ENCODE measurements at regions not wholly inside any gene's neighbourhood (a gene's known extent, or its start where the extent isn't known, plus 50 kb on each side); places are given as distances from the start of the nearest gene placed in this dataset.

DNA sequence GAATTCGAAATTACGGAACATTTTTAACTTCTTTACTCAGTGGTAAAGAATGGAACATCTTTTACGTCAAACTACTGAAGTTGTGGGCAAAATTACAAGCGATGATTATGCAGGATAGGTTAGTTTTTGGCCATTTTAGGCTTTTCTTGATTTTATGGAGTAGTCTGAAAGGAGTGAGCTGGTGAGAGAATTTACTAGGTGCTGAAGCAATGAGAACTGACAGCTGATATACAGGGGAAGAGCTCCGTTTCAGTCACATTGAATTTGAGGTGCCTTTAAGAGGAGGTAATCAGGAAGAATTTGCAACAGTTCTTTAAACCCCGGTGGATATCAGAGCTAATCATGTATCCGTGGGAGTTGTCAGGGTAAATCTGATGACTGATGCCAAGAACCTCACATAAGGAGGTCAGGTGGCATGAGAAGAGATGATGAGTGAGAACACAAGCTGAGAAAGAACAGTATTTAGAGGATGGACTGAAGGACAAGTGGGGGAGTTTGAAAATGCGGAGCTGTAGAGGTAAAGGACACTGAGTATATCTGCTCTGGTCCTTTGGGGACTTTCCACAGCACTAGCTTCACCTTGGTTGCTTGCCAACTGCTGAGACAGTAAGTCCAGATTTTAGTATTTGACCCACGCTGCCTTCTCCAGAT lies 104.3 kb downstream of the AHR start:
- no peak overlapping the region for H3K4me2 ChIP-seq (ENCODE audit: low read length)
- ChIA-PET POLR2A (interaction anchor here (0.7 kb wide), 1 partner anchor 1435 kb away, joined by 5 read pairs; no protein-coding TSS in a partner anchor), CTCF (ENCODE audit: unreplicated experiment) (no interaction called here)
- H3K79me2 ChIP-seq (ENCODE audit: insufficient read depth, low read depth, low read length) = no peaks in the 10 kb centered on the region
- no peaks in the 10 kb centered on the region for H3K4me1 ChIP-seq (ENCODE audit: insufficient read depth, low read length, poor library complexity, severe bottlenecking)
- no peak for DNase-seq (ENCODE audit: low spot score)
- H4K20me1 ChIP-seq (ENCODE audit: insufficient read depth, low read length) = no peaks in the 10 kb centered on the region
- H3K36me3 ChIP-seq (ENCODE audit: insufficient read depth, low read length) = no peaks in the 10 kb centered on the region
- no peak overlapping the region for H3K27ac ChIP-seq (ENCODE audit: low read depth, low read length, poor library complexity, severe bottlenecking)
- H3K9me2 ChIP-seq (ENCODE audit: insufficient read depth, low read length) = no peaks in the 10 kb centered on the region
- H3K9me3 ChIP-seq (ENCODE audit: low read length) = no peaks in the 10 kb centered on the region
- intact Hi-C loops (cut with micrococcal nuclease; ENCODE audit: unreplicated experiment) = no loop called here
- no peak overlapping the region for H2AFZ ChIP-seq (ENCODE audit: low read length)
- TF ChIP-seq, protein P1, sequence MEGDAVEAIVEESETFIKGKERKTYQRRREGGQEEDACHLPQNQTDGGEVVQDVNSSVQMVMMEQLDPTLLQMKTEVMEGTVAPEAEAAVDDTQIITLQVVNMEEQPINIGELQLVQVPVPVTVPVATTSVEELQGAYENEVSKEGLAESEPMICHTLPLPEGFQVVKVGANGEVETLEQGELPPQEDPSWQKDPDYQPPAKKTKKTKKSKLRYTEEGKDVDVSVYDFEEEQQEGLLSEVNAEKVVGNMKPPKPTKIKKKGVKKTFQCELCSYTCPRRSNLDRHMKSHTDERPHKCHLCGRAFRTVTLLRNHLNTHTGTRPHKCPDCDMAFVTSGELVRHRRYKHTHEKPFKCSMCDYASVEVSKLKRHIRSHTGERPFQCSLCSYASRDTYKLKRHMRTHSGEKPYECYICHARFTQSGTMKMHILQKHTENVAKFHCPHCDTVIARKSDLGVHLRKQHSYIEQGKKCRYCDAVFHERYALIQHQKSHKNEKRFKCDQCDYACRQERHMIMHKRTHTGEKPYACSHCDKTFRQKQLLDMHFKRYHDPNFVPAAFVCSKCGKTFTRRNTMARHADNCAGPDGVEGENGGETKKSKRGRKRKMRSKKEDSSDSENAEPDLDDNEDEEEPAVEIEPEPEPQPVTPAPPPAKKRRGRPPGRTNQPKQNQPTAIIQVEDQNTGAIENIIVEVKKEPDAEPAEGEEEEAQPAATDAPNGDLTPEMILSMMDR (conservative IDR thresholded peaks at IDR 0.05; ENCODE audit: low read length) = no peak
- TF ChIP-seq EZH2phosphoT487 (IDR thresholded peaks at IDR 0.05; ENCODE audit: borderline replicate concordance, low read depth, low read length) = no peak
- H3K4me3 ChIP-seq (ENCODE audit: low read depth, low read length, poor library complexity, severe bottlenecking) = no peak overlapping the region
- no TSS peak for BruUV-seq (replicated peaks)

DNA sequence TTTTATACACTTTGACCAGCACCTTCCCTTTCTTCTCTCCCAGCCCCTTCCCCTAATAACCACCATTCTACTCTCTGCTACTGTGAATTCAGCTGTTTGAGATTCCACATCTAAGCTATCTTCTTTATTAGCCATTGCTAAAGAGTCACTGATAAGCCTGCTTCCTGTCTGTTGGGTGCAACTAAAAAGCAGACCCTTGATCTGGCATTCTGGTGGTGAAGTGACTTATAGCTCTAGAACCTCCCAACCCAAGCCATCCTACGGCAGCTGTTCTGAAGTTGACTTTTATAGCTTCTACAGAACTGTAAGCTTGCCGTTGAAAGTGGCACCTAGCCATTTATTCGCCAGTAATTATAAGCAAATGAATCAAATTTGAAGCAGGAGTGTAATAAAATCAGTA lies 105.6 kb downstream of the AHR start:
- POLR2A ChIA-PET = interaction anchor here (0.6 kb wide), 1 partner anchor 267 kb away, joined by 4 read pairs; no protein-coding TSS in a partner anchor
- intact Hi-C loops (cut with micrococcal nuclease; ENCODE audit: unreplicated experiment) = no loop called here
- no peaks in the 10 kb centered on the region for H4K20me1 ChIP-seq (ENCODE audit: insufficient read depth, low read length)

DNA sequence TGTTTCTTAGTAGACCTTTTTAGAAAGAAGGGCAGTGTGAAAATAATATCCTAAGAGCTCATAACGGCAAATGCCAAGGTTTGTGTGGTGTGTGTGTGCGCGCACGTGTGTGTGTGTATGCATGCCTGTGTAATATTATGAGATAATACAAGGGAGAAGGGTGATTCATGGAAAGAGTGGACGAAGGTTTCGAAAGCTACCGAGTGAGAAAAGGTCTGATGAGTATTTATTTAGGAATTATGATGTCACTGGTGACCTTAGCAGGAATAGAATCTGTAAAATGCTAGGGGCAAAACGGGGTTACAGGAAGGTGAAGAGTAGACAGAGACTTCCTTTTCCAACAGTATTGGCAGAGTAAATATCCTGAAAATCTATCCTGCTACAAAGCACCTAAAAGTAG lies 107.3 kb downstream of the AHR start:
- Histone ChIP-seq H3K4me3 (ENCODE audit: low read depth, low read length, poor library complexity, severe bottlenecking) (no peak overlapping the region), H3K9me2 (ENCODE audit: insufficient read depth, low read length) (no peaks in the 10 kb centered on the region), H2AFZ (ENCODE audit: low read length) (no peak overlapping the region), H3K27ac (ENCODE audit: low read depth, low read length, poor library complexity, severe bottlenecking) (no peak overlapping the region), H3K9me3 (ENCODE audit: low read length) (no peaks in the 10 kb centered on the region), H4K20me1 (ENCODE audit: insufficient read depth, low read length) (no peaks in the 10 kb centered on the region), H3K79me2 (ENCODE audit: insufficient read depth, low read depth, low read length) (no peaks in the 10 kb centered on the region), H3K36me3 (ENCODE audit: insufficient read depth, low read length) (no peaks in the 10 kb centered on the region), H3K4me2 (ENCODE audit: low read length) (no peak overlapping the region), H3K4me1 (ENCODE audit: insufficient read depth, low read length, poor library complexity, severe bottlenecking) (no peaks in the 10 kb centered on the region)
- POLR2A ChIA-PET = interaction anchor here (0.7 kb wide), 1 partner anchor 75 kb away, joined by 3 read pairs; no protein-coding TSS in a partner anchor
- no TSS peak for BruUV-seq (replicated peaks)
- intact Hi-C loops (cut with micrococcal nuclease; ENCODE audit: unreplicated experiment) = no loop called here
- CTCF ChIA-PET (ENCODE audit: unreplicated experiment) = no interaction called here
- no peak for DNase-seq (ENCODE audit: low spot score)
- TF ChIP-seq, protein P1 (conservative IDR thresholded peaks at IDR 0.05; ENCODE audit: low read length) = no peak
- TF ChIP-seq EZH2phosphoT487 (IDR thresholded peaks at IDR 0.05; ENCODE audit: borderline replicate concordance, low read depth, low read length) = no peak

More for the DNA sequence above, 105.6 kb downstream of the AHR start:
- CTCF ChIA-PET (ENCODE audit: unreplicated experiment) = no interaction called here
- no peaks in the 10 kb centered on the region for H3K4me1 ChIP-seq (ENCODE audit: insufficient read depth, low read length, poor library complexity, severe bottlenecking)
- H3K4me2 ChIP-seq (ENCODE audit: low read length) = no peak overlapping the region
- no peaks in the 10 kb centered on the region for H3K9me3 ChIP-seq (ENCODE audit: low read length)
- no peaks in the 10 kb centered on the region for H3K36me3 ChIP-seq (ENCODE audit: insufficient read depth, low read length)
- no peak for TF ChIP-seq EZH2phosphoT487 (IDR thresholded peaks at IDR 0.05; ENCODE audit: borderline replicate concordance, low read depth, low read length)
- TF ChIP-seq, protein P1 (conservative IDR thresholded peaks at IDR 0.05; ENCODE audit: low read length) = no peak
- no peak for DNase-seq (ENCODE audit: low spot score)
- H3K9me2 ChIP-seq (ENCODE audit: insufficient read depth, low read length) = no peaks in the 10 kb centered on the region
- H2AFZ ChIP-seq (ENCODE audit: low read length) = no peak overlapping the region
- no peak overlapping the region for H3K27ac ChIP-seq (ENCODE audit: low read depth, low read length, poor library complexity, severe bottlenecking)
- H3K79me2 ChIP-seq (ENCODE audit: insufficient read depth, low read depth, low read length) = no peaks in the 10 kb centered on the region
- BruUV-seq (replicated peaks) = no TSS peak
- no peak overlapping the region for H3K4me3 ChIP-seq (ENCODE audit: low read depth, low read length, poor library complexity, severe bottlenecking)

Measured in OCI-LY7 (cell line).